ENCODE measurements at regions not wholly inside any gene's neighbourhood (a gene's known extent, or its start where the extent isn't known, plus 50 kb on each side); places are given as distances from the start of the nearest gene placed in this dataset.

GRCh38 chr5:167283691-167284090, 1007.8 kb upstream of the WWC1 start:
- TF ChIP-seq CTCF (IDR thresholded peaks at IDR 0.05; ENCODE audit: low read depth, low read length) = no peak
- no peak for DNase-seq (ENCODE audit: extremely low read depth, low read depth)

GRCh38 chr5:167284222-167284890, 1007.1 kb upstream of the WWC1 start:
- TF ChIP-seq CTCF (IDR thresholded peaks at IDR 0.05; ENCODE audit: low read depth, low read length) = no peak
- no peak for DNase-seq (ENCODE audit: extremely low read depth, low read depth)

- no peak for DNase-seq (ENCODE audit: extremely low read depth, low read depth)
- TF ChIP-seq CTCF (IDR thresholded peaks at IDR 0.05; ENCODE audit: low read depth, low read length) = no peak
These were observed 1005.9 kb upstream of the WWC1 start for GRCh38 chr5:167285591-167285990.

- DNase-seq (ENCODE audit: extremely low read depth, low read depth) = no peak
- TF ChIP-seq CTCF (IDR thresholded peaks at IDR 0.05; ENCODE audit: low read depth, low read length) = no peak
These were observed 1004.6 kb upstream of the WWC1 start for GRCh38 chr5:167286891-167287290.

GRCh38 chr5:167290478-167290877, 1001.0 kb upstream of the WWC1 start:
- no peak for DNase-seq (ENCODE audit: extremely low read depth, low read depth)
- TF ChIP-seq CTCF (IDR thresholded peaks at IDR 0.05; ENCODE audit: low read depth, low read length) = no peak

GRCh38 chr5:167294882-167295680, 996.4 kb upstream of the WWC1 start:
- TF ChIP-seq CTCF (IDR thresholded peaks at IDR 0.05; ENCODE audit: low read depth, low read length) = no peak
- DNase-seq (ENCODE audit: extremely low read depth, low read depth) = peak; percentile 31

GRCh38 chr5:167295681-167296005, 995.8 kb upstream of the WWC1 start:
- TF ChIP-seq CTCF (IDR thresholded peaks at IDR 0.05; ENCODE audit: low read depth, low read length) = no peak
- DNase-seq (ENCODE audit: extremely low read depth, low read depth) = no peak
